ENCODE measurements at regions not wholly inside any gene's neighbourhood (a gene's known extent, or its start where the extent isn't known, plus 50 kb on each side); places are given as distances from the start of the nearest gene placed in this dataset.

DNA sequence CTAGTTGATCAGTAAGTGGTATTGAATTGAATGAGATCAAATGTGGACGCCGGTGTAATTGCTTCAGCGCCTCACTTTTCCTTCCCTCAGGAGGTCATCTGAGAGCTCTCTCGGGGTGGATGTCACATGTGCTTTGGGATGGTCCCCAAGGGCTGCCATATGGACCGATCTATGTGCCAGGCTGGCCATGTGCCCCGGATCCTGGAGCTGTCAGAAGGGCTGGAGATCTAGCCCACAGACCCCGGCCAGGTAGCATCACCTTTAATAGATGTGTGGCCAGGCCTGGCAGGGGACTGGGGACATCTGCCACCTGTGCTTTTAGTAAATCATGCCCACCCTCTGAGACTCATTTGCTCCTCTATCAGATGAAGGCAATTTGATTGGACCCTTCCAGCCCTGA is 95.3 kb upstream of the CRHR1 start:
- no peak for DNase-seq

- no peak for DNase-seq
These were observed 94.7 kb upstream of the CRHR1 start for GRCh38 chr17:45689451-45689850.

DNA sequence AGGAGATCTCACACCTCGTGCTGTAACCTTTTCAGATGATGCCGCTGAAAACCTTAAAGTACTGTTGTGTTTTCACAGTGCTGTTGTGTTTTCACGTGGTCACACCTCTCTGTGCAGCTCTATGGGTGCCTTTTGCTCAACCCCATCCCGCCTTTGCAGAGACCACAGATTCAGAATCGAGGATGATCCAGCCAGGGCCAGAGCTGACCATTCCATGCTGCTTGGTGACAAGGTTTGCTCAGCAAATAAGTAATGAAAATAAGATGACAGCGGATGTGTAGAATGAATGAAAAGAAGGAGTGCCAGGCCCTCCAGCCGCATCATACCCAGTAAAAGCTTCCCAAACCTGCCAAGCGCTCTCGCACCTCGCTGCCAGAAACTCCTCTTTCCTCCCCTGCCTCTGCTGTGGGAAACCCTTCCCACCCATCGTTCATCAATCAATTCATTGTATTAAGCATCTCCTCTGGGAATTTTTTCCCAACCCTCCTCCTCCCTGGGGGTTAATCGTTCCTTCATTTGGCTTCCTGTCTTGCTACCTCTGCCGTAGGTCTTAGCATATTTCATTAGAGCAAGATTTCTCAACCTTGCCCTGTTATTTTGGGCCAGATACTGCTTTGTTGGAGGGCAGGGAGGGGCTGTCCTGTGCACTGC is 93.4 kb upstream of the CRHR1 start:
- DNase-seq: no peak

GRCh38 chr17:45692661-45693060 is 91.5 kb upstream of the CRHR1 start:
- DNase-seq: no peak

- no peak for DNase-seq
These were observed 90.3 kb upstream of the CRHR1 start for GRCh38 chr17:45693792-45694191.

GRCh38 chr17:45696442-45696841 is 87.7 kb upstream of the CRHR1 start:
- DNase-seq: no peak

DNA sequence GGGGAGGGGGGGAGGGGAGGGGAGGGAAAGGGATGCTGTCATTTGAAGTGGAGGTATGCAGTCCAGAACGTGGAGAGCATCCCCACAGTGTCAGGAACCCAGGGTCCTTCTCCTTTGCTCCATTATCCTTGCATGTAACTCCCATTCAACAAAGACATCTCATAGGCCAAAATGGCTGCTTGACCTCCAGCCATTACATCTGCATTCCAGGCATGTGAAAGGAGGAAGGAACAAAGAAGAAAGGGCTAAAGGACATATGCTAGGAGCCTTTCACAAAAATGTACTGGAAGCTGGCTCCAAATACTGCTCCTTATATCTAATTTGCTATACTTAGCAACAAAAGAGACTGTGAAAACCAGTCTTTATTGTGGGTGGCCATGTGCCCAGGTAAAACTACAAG is 87.0 kb upstream of the CRHR1 start:
- DNase-seq: no peak

DNA sequence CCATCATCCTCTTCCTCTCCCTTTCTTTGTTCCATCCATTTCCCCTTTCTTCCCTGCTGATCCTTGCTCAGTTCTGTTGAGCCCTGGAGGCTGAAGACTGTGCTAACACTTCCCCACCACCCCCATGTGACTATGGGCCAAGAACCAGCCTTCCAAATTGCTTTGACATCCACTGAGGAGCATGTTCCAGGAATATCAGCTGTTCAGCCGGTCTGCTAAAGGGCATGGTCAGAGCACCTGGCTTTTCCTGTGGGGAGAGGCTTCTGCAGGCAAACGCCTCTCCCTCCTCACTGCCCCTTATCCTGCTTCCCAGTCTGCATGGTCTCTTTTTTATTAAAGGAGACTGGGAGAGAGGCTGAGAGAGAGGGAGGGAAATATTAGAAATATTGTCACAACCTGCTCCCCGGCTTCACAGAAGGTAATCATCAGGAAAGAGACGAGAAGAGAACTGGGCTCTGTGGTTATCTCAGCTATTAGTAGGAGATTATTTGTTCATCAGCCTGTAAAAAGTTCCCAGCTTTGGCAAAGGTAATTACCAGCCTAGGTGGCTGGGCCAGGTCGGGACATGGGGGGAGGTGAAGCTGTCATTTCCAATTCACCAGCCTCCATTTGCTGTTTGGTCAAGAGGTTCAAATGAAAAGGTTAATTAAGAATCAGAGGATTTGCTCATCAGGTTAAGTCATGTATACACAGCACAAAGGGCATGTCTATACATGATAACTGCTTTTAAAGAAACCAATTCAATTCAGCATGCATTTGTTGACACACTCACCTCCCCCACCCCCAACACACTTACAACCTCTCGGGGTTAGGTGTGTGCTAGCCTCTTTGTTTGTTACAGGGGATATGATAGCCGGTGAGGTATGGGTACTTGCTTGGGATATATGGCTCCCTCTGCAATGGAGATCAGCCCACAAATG is 83.7 kb upstream of the CRHR1 start:
- peak; percentile 24 for DNase-seq

- DNase-seq: no peak
These were observed 81.4 kb upstream of the CRHR1 start for GRCh38 chr17:45702666-45703266.

- DNase-seq: no peak
These were observed 80.8 kb upstream of the CRHR1 start for GRCh38 chr17:45703348-45703747.

GRCh38 chr17:45703806-45704205 is 80.3 kb upstream of the CRHR1 start:
- no peak for DNase-seq

- no peak for DNase-seq
These were observed 79.9 kb upstream of the CRHR1 start for GRCh38 chr17:45704251-45704650.

- DNase-seq: peak; percentile 28
These were observed 78.8 kb upstream of the CRHR1 start for GRCh38 chr17:45705123-45706009.

- no peak for DNase-seq
These were observed 78.1 kb upstream of the CRHR1 start for GRCh38 chr17:45706033-45706432.

DNA sequence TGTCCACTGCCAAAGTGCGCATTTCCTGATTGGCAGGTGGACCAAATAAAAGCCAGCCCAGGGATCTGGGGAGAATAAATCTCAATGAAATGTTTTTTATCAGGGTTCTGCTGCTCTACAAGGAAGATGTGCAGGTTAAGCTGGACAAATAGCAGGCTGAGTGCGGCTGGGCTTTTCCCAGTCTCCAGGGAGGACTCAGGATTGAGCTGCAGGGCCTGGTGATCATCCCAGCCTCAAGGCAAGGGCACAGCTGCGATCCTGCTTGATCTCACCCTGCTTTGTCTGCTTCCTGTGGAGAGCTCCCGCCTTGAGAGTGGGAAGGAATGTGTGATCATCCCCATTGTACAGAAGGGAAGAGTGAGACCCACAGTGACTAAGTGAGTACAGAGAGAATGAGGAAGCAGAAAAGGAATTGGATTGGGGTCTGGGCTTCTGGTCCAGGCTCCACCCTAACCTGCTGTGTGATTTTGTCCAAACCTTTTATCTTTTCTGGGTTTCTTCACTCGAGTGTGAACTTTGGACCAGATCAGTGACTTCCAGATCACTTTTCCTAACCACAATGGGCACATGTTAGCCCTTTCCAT is 75.3 kb upstream of the CRHR1 start:
- no peak for DNase-seq

DNA sequence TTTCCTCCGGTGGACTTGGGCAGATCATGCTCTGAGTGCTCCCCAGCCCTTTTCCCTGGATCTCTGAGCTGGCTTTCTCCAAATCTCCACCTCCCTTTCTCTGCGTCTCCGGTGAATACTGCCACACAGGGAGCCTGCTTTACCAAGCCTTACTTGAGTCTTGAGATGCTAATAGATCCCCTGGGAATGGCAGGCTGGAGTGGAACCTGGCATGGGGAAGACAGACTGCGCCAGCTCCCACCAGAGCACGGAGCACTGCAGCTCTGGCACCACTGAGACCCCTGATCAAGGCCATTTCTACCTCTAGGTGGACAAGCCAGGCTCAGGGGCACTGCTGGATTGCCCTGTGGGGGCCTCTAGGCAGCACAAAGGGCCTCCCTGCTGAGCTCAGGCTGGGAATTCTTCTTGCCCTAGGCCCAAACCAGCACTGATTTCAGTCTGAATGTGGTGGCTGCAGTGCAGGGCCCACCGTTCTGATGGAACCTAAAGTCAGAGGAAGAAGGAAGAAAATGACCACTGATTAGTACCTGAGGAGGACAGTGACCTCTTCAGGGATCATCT is 74.3 kb upstream of the CRHR1 start:
- no peak for DNase-seq

GRCh38 chr17:45715787-45716186 is 68.3 kb upstream of the CRHR1 start:
- DNase-seq: no peak

GRCh38 chr17:45718791-45719190 is 65.3 kb upstream of the CRHR1 start:
- no peak for DNase-seq

- peak; percentile 45 for DNase-seq
These were observed 64.6 kb upstream of the CRHR1 start for GRCh38 chr17:45719335-45720071.

DNA sequence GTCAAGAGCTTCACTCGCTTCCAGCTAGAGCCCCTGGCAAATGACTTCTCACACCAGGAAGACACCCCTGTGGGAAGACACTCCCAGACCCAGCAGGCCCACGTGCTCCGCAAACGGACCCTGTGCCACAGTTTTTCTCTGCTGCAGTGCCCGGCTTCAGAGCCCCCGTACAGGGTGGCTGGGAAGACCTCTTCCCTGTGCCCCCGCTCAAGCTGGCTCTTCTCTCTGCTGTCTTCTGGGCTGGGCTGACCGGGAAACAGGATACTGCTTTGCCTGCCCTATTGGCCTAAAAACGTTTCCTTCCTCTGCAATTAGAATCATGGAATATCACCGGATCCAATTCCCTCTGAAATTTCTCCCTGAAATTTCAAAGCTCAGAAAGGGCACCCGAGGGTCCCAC is 63.7 kb upstream of the CRHR1 start:
- no peak for DNase-seq

- peak; percentile 16 for DNase-seq
These were observed 62.0 kb upstream of the CRHR1 start for GRCh38 chr17:45722161-45722560.

All from SHP77 treated with DMSO at 0.1 percent for 48 hours (cell line).